OCI-LY3 (cell line): ENCODE measurements at regions not wholly inside any gene's neighbourhood (a gene's known extent, or its start where the extent isn't known, plus 50 kb on each side); places are given as distances from the start of the nearest gene placed in this dataset.

Experiments used
- EZH2phosphoT487 ChIP-seq: fragments of 200-600 bp; shearing (Covaris generic); IDR thresholded peaks from 2 replicates; pipeline ENCODE4 v1.6.1; 2018; ENCODE audit warnings: antibody characterized with exemption, mixed run types, low read depth
- TF ChIP-seq, protein P1 (sequence below): fragments of 200-600, 300-600 bp; sonication (generic); IDR thresholded peaks from 2 replicates; pipeline ENCODE4 v1.5.1; 2014; ENCODE audit warnings: antibody characterized with exemption, low read length, low read depth

DNA sequence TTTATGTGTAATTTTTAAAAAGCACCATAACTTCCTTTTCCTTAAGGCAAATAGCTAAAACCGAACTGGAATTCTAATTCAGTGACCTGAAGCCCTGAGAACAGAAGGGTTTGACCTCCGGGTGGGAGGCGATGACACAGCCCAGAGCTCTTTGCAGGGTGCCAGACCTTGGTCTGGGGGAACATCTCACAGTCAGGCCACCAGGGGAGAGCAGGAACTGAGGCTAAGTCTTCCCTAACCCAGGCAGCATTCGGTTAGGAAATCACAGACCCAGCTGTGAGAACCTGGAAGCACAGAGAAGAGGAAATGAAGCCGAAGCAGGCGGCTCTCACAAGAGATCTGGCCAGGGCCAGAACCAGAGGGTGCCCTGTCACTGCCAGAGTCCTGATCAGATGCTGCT is 444.8 kb downstream of the TTLL7 start:
- TF ChIP-seq, protein P1, sequence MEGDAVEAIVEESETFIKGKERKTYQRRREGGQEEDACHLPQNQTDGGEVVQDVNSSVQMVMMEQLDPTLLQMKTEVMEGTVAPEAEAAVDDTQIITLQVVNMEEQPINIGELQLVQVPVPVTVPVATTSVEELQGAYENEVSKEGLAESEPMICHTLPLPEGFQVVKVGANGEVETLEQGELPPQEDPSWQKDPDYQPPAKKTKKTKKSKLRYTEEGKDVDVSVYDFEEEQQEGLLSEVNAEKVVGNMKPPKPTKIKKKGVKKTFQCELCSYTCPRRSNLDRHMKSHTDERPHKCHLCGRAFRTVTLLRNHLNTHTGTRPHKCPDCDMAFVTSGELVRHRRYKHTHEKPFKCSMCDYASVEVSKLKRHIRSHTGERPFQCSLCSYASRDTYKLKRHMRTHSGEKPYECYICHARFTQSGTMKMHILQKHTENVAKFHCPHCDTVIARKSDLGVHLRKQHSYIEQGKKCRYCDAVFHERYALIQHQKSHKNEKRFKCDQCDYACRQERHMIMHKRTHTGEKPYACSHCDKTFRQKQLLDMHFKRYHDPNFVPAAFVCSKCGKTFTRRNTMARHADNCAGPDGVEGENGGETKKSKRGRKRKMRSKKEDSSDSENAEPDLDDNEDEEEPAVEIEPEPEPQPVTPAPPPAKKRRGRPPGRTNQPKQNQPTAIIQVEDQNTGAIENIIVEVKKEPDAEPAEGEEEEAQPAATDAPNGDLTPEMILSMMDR = no peak
- TF ChIP-seq EZH2phosphoT487 = no peak
